Fibroblast of villous mesenchyme (primary cell): ENCODE measurements at regions not wholly inside any gene's neighbourhood (a gene's known extent, or its start where the extent isn't known, plus 50 kb on each side); places are given as distances from the start of the nearest gene placed in this dataset.
"Not testable (repeated sequence)": the region's sequence is repeated elsewhere in the genome, so short reads cannot be mapped to it uniquely, and the experiment has no call there.

ENCODE experiments used
- DNase-seq: peaks from one replicate; pipeline ENCODE4 v3.0.0-alpha.2; 2010; ENCODE audit warnings: low read depth
- H3K4me3 ChIP-seq: 2 replicates; pipeline ENCODE4 v1.5.1; 2011; ENCODE audit warnings: low read depth, mild to moderate bottlenecking, low read length
- CTCF ChIP-seq: IDR thresholded peaks from 2 replicates; pipeline ENCODE4 v1.5.1; 2012; ENCODE audit warnings: low read depth, mild to moderate bottlenecking, low read length; ENCODE audit not compliant: insufficient read depth

GRCh38 chr15:25170781-25171110 lies 216.0 kb downstream of the SNRPN start:
- TF ChIP-seq CTCF, result no peak
- no peak for DNase-seq
- H3K4me3 ChIP-seq, result no peak overlapping the region

GRCh38 chr15:25171111-25171811 lies 216.5 kb downstream of the SNRPN start:
- H3K4me3 ChIP-seq, result no peak overlapping the region
- no peak for TF ChIP-seq CTCF
- no peak for DNase-seq

- no peak for TF ChIP-seq CTCF
- H3K4me3 ChIP-seq, result no peak overlapping the region
- DNase-seq, result no peak
These were observed 217.3 kb downstream of the SNRPN start for GRCh38 chr15:25171856-25172687.

GRCh38 chr15:25172691-25173090 lies 217.9 kb downstream of the SNRPN start:
- no peak for DNase-seq
- H3K4me3 ChIP-seq, result no peak overlapping the region
- TF ChIP-seq CTCF, result no peak

GRCh38 chr15:25173241-25174028 lies 218.6 kb downstream of the SNRPN start:
- no peak overlapping the region for H3K4me3 ChIP-seq
- DNase-seq, result no peak
- TF ChIP-seq CTCF, result no peak

- not testable (repeated sequence) for H3K4me3 ChIP-seq, DNase-seq
These were observed 219.4 kb downstream of the SNRPN start for GRCh38 chr15:25174149-25174548.
